ENCODE measurements at regions not wholly inside any gene's neighbourhood (a gene's known extent, or its start where the extent isn't known, plus 50 kb on each side); places are given as distances from the start of the nearest gene placed in this dataset.

DNA sequence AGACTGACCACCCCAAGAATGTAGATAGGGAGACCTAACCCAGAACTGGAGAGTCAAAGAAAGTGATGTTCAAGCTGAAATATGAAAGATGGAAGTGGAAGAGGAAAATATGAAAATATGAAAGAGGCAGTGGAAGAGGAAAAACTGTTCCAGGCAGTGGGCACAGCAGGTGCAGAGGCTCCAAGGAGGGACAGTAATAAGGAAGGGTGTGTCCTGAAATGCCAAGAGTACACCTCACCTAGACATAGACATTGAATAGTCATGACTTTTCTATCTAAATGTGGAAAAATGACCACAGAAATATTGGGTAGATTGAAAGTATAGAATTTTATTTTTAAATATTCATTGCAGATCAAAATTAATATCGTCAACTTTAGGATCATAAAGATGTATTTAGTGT is 161.7 kb upstream of the USP24 start:
- no peak for DNase-seq

DNA sequence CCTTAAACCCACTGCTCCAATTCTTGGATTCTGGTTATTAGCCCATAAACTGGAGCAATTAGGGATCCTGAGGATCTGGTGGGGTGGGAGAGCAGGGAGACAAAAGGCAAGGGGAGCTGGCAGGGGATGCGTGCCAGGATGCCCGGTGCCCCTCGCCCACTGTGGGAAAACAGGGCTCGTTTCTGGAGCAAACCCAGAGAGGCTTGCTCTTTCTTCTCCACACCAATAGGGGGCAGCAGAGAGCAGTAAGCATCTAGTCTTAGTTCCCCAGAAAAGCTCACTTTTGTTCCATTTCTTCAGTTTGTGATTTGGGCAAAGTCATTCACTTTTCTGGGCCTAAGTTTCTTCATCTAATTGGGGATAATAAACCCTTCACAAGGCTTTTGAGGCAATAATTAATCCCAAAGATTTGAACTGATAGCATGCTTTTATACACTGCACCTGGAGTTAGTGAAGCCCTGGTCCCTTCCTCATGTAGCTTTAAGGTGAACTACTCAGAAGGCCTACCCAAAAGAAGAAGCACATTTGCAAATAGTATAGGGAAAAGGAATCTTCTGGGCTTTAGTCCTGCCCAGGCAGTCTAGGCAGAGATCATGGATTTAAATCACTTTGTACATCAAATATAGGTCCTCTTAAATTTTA is 160.6 kb upstream of the USP24 start:
- peak in 1 of 5 experiments; percentile 25 for DNase-seq

DNA sequence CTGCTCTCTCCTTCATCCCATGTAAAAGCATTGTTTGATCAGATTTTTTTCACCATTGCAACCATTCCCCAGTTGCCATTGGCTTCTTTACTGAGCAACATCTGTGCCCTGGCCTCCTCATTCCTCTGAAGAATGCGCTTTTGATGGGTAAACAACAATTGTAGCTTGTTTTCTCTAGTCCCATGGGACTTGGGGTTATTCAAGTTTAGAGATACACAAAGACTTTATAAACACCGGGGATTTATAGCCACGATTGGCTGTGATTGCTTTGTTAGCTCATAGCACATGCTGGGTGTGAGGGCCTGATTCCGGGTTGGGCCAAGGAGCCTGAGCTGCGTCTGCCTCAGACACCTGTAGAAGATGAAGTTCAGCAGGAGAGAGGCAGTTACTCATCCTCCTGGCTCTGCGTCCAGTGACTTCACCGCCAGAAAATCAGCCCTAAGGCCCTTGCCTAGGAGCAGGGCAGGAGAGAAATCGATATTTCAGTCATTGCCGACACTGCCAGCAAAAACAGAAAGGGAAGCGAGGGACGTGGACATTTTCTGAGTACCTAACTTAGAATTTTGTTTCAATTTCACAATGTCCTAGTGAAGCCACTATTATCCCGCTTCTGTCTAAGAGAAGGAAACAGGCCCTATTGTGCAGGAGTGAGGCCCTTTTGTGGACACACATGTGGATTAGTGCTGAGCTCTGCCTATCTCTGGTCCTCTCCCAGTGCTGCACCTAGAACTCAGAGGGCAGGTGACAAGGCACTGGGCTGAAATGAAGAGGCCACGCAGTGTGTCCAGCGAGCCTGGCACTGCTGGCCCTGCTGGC is 159.8 kb upstream of the USP24 start:
- DNase-seq = no peak

DNA sequence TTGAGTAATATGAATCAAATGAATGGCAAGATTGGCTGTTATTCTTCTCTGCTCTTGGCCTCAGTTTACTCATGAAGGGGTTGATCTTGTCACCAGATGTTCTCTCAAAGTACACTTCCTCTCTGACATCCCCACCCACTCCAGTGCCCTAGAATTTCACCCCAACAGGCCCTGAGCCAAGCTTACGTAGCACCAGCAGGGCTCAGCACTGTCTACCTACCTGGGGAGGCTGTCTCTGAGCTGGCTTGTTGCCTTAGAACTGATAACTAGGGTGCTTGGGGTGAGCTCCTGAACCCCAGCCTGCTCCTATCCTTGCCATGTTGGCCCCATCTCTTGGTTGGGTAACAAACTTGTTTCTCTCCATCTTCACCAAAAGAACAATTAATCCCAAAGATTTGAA is 159.1 kb upstream of the USP24 start:
- no peak for DNase-seq

DNA sequence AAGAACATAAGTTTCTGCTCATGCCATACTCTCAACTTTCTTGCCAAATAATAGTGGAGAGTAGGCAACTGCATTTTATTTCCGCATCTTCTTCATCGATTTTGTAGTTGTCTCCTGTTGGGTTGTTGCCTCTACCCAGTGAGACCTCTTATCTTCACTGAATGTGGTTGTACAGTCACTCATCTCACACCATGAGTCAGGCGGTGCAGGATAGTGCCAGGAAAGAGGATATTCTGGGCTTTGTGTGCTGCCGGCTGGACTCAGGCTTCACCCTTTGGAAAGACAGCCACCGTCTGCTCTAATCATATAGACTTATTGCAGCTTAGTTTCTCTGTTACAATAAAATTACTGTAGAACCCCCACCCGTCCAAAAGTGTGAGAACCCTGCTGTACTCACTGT is 154.3 kb upstream of the USP24 start:
- DNase-seq = no peak

DNA sequence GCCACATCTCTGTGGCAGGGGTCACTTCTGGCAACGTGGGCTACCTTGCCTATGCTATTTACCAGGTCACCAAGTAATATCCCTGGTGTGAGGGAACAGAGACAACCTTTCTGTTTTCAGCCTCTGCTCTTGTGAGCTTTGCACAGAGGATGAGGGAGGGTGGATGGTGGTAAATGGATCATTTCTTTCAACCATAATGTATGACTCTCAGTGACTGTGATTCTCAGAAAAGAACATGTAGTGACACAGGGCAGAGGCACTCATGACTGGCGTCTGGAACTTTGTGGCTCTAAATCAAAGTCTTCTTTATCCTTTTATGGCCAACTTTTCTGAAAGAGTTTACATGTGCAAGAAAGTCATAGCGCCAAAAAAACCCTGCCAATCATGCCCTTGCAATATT is 153.5 kb upstream of the USP24 start:
- no peak for DNase-seq

DNA sequence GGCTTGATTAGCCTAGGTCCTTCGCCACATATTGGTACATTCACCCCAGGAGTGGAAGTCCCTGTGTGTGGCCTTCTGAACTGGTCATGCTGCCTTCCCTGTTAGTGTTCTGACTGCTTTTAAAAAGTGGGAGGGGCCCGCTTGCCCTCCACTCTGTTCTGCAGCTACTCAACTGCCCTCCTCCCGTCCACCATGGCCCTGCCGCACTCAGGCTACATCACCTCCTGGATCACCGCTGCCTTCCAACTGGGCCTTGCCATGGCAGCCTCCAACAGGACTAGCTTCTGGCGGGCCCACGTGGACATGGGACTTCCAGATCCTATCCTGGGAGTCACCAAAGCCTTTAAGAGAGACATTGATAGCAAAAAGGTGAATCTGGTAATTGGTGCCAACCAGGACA is 152.1 kb upstream of the USP24 start:
- no peak for DNase-seq

DNA sequence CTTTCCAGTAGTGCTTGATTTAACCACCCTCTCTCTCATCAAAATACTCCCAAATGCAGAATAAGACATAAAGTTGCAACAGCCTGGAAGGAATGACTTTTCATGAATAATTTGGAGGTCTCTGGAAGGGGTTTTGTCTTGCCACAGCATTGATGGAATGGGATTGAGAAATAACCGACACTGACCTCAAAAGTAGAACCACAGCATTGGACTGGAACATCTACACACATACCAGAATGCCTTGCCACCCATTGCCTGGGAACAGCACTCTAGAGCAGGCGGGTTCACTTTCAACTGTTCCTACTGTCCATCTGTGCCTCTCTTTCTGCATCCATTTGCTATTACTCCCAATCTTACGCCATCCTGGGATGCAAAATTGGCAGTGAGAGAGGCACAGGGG is 149.1 kb upstream of the USP24 start:
- no peak for DNase-seq

DNA sequence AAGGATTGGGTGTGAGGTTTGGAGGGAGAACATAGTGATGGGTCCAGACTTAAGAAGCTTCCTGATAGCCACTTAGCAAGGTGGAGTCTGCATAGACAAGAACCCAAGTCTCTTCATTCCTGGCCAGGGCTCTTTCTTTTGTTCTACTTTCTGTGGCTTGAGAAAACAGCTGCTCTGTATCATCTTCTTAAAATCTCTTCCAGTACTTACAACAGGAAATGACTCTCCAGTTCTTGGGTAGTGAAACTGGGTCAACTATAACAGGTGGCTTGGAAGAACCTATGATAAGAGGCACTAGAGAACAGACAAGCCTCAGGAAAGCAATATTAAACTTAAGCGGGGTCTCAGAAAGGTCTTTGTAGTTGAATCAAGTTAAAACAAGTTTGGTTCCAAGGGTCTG is 148.1 kb upstream of the USP24 start:
- peak in 1 of 5 experiments; percentile 27 for DNase-seq

DNA sequence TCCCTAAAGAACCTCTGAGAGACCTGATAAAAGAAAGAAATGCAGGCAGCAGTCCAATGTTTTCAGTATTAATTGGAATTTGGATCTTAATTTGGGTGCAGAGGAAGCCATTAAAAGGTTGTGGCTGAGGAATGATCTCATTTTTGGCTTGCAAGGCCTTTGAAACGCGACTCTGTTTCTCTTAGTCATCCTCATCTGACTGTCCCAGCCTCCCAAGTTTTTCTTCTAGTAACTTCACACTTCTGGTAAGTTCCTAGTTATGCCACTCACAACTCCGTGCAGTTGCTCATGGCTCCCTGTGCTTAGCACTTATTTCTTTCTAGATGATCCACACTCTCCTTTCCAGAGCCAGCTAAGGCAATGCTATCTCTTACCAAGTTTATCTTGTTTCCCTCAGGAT is 147.4 kb upstream of the USP24 start:
- no peak for DNase-seq

DNA sequence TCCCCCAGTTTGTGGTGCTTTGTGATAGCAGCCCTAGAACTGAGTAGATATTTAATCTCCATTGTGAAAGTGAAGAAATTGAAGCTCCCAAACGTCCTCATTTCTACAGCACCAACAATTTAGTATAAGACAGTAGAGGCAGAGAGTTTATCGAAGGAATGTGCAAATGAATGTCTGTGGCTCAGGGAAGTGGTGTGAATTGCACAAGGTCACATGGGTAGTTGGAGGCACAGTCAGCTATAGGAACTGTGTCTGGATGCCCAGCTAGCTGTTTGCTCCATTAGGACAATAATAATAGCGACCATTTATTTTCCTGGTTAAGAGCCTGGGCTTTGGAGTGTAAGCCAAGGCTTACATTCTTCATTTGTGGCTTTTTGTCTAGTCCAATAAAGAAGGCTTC is 144.4 kb upstream of the USP24 start:
- no peak for DNase-seq

DNA sequence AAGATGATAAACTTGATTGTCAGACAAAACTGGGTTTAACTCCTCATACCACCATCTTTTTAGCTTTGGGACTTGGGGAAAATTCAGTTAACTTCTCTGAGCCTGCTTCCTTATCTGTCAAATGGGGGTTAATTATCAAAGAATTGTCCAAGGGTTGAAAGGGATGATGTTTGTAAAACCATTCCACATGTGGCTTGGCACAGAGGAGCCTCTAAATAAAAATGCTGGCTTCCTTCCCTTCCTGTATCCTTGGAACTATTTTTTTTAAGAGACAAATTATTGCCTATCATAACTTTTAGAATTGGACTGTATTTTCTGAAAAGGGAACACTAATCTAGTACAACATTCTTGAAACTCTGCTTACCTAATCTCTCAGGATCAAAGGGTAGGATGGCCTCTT is 143.4 kb upstream of the USP24 start:
- DNase-seq = no peak

DNA sequence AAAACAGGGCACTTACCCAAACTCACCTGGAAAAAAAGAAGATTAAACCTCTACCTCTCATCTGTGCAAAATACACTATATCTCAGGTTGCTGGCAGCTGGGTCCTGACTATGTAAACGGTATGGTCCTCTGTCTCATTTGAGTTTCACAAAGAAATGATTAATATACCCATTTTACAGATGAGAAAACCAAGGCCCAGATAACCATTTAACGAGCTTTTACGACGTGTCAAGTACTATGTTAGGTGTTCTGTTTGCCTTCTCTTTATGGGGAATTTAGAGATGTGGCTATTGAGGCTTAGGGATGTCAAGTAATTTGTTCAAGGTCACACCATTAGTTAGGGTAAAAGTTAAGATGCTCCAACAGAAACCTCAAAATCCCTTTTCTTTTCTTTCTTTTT is 140.4 kb upstream of the USP24 start:
- no peak for DNase-seq

DNA sequence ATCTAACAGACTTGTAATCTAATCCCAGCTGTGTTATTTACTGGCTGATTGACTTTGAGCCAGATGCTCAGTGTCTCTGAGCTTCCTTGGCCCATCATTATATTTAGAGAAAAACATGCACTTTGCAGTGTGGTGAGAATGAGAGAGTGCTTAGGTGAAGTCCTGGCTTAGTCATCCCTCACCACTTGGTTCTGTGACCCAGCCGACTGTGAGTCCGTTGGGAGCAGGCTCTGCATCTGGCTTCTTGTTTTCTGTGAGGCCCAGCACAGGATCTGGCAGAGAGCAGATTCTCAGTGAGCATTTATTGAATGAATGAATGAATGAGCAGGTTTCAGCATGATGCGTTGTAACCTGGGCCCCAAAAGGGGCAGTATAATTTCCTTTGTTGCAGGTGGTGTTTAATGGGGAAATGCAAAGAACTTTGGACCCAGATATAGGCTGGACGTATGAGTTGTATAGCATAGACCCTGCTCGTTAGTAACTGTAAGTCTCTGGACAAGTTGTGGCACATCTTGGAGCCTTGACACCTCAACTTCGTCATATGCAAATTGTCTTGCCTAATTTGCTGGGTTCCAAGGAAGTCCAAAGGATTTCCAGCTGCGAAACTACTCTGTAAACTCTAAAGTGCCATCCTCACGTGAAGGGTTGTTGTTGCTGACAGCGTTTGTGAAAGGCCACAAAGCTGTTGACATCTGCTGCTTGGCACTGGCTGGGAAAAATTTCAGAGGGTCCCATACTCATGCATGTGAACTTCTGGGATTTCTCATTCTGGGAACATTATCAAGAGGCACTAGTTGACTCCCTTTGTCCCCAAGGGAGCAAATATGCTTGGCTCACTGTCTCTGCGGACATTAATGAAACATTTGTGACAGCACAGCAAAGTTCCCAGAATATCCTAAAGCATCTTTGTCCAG is 138.8 kb upstream of the USP24 start:
- no peak for DNase-seq

DNA sequence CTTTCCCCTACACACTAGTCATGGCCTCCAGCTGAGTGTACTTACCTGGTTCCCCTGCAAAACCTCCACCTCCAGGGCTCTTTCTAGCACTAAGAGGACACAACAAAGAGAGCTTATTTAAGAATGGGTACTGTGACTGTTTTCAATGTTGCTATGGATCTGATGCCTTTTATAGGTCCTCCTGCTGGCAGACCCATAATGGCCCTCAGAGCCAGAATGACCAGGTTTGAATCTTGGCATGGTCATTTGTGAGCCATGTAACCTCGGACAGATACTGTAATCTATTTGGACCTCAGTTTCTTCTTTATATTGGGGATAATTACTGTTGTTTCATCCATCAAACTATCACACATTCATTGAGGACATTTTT is 137.6 kb upstream of the USP24 start:
- DNase-seq = no peak

DNA sequence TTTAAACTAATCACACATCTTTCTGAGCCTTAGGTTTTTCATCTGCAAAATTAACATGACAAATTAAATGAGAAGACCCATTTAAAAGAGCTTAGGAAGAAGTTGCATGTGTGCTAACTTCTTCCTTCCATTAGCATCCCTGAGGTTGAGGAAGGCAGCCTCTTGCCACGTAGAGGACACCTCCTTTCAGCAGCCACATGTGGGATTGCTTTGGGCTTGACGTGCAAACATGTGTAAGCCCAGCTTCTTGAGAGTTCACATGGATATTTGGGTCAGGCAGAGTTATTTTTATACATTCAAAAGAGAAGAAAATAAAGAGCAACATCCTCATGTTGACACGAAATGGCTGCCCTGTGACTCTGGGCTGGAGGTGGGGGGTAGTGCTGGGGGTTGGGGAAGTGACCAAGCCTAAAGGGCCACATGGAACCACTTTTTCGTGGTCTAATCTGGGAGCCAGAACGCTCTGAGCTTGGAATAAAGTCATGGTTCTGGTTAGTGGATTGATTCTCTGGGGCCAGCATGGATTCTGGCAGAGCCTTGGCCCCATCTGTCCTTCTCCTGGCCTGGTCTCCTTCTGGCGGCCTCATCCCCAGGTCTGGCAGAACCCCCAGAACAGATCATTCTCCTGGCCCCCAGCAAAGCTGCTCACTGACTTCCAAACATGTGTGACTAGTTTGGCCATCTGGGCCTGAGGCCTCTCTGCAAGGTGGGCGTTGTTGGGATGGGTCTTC is 137.1 kb upstream of the USP24 start:
- no peak for DNase-seq

DNA sequence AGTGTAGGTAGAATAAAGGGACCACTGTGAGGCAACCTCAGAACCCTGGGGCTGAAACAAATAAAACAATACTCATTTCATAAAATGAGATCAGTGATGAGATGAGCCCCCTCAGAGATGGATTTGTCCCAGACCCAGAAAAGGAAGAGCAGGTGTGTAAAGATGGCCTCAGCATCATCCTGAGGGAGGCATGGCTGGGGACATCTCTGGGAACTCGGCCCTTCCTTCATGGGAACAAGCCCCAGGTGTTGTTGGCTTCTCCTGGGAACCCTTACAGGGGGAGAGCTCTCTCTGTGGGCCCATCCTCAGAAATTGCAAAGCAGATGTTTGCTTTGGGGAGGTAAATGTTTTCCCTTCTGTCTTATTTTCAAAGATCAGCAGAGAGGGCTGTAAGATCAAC is 133.2 kb upstream of the USP24 start:
- no peak for DNase-seq

DNA sequence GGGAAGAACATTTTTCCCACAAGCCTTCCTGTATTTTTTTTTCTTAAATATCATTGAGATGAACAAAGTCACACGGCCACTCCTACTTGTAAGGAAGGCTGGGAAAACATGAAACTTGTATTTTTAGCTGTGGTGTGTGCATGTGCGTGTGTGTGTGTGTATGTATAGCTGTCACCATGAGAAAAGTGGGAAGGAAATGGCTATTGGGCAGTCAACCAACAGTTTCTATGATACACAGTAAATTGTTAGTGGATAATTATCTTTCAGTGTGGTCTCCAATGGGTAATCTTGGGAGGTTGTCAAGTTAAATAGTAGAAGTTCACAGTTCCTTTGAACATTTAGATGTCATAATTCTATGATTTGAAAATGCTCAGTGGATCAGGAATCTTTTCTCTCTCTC is 132.7 kb upstream of the USP24 start:
- no peak for DNase-seq

DNA sequence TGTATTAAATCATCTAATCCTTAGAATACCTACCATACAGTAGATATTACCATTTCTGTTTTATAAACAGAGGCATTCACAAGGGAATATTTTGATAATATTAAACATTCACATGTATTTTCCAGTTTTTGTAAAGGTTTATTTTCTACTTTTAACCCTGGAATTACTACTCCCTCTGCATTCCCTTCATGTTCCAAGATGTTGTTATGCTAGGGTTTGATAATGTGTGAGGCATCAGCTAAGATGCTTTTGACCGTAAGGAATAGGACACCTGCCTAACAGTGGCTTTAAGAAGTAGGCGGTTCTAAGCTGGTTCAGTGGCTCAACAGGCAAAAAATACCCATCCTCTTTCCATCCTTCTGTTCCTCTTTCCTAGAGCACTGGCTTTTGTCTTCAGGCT is 131.9 kb upstream of the USP24 start:
- DNase-seq = no peak

DNA sequence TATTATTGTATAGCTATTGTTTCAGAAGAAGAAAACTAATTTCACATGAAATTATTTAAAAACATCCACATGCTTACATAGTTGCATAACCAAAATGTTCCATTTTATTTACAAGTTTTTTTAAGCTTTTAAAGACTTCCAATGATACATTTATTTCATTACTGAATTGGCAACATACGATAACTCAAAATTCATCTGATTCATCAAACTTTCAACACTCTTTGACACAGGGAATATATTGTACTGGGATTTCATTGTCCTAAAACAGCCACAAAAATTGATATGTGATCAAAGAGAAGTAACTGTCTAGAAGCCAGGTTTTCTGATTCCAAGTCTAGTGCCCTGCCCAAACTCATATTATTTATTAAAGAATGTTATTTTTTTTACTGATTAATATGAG is 131.4 kb upstream of the USP24 start:
- DNase-seq = no peak

DNA sequence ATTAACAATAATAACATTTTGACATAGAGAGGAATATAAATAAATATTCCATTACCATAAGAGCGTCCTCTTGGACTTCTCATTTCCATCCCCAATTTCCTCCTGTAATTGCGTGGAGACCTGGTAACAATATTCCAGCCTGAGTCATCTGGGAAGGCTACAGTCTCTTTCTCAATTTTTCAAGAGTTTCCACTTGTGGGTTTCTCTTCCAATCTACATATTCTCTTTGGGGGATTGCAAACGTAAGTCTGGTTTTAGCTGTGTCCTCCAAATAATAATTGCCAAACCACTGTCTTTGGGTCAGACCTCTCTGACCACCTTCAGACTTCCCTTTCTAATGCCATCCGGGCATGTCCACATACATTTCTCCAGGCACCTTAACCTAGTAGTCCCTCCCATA is 124.5 kb upstream of the USP24 start:
- DNase-seq = no peak

DNA sequence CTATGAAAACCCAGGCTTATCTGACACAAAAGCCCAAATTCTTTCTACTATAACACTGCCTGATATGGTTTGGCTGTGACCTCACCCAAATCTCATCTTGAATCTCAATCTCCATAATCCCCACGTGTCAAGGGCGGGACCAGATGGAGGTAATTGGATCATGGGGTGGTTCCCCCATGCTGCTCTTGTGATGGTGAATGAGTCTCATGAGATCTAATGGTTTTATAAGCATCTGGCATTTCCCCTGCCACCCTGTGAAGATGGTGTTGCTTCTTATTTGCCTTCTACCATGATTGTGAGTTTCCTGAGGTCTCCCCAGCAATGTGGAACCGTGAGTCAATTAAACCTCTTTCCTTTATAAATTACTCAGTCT is 123.3 kb upstream of the USP24 start:
- DNase-seq = peak in 1 of 5 experiments; percentile 17
